DMS 273 (cell line): ENCODE measurements at regions not wholly inside any gene's neighbourhood (a gene's known extent, or its start where the extent isn't known, plus 50 kb on each side); places are given as distances from the start of the nearest gene placed in this dataset.
"Not testable (repeated sequence)": the region's sequence is repeated elsewhere in the genome, so short reads cannot be mapped to it uniquely, and the experiment has no call there.

ENCODE experiments used
- DNase-seq: peaks from one replicate; lab custom pipeline; 2025; ENCODE audit not compliant: unreplicated experiment; lab: John Stamatoyannopoulos, UW

DNA sequence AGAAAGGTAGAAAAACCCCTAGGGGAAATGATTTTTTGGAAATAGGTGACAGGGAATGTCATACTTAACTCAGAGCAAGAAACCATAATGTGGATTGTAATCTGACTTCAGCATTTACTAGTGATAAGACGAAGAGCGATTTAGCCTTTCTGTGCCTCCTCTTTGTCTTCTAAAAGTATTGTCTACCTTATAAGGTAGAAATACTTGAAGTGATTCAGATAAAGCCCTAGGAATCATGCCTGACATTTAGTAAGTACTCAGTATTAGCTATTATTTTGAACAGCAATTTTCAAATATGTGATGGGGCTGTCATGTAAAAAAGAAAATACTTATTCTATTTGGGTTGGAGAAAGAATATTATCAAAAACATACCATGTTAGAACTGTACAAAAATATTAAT lies 525.9 kb upstream of the EYS start:
- no peak for DNase-seq

DNA sequence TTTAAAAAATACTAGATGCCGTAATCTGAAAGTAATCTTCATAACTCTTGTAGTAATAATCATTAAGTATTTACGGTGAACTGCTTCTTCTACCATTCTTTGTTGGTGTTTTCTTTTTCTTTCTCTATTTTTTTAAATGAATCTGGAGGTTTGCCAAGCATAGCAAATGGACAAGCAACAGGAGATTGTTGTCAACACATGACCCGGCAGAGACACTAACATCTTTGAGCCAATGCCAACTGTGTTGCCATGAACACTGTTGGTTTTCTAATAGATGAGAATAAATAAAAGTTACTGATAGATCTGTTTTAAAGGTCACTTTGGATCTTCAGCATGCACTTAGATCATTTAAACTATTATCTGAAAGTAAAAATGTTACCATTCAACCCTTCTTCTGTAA lies 523.6 kb upstream of the EYS start:
- DNase-seq: peak; percentile 18

- DNase-seq: peak; percentile 66
These were observed 519.1 kb upstream of the EYS start for GRCh38 chr6:66226109-66226508.

DNA sequence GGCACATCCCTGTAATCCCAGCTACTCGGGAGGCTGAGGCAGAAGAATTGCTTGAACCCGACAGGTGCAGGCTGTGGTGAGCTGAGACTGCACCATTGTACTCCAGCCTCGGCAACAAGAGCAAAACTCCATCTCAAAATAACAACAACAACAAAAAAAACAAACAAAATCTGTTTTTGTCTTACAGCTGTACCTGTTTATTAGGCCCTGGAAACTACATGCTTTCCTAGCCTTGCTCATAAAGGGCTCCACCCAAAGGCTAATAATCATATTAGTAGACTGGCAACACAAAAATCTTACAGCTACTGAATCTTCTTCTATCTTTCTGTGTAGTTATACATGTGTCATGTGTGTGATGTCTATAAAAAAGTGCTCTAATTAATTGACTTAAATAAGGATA lies 503.9 kb upstream of the EYS start:
- peak; percentile 48 for DNase-seq

- no peak for DNase-seq
These were observed 493.4 kb upstream of the EYS start for GRCh38 chr6:66200390-66200789.

DNA sequence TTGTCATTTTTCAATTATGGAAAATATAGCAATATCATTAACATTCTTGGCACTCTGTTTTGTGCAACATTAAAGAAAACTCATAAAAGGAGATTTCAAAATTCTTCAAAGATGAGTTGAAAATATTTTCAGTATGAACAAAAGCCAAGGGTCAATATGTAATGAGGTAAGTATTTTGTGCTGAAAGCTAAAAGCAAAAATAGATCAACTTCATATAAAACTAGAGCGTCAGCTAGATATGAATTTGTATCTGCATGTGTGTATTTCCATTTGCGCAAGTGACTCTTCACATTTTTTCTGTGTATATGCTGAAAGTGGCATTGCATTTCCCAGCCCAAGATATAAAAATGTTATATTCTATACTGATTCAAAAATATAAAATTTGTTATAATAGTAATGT lies 492.1 kb upstream of the EYS start:
- DNase-seq: no peak

DNA sequence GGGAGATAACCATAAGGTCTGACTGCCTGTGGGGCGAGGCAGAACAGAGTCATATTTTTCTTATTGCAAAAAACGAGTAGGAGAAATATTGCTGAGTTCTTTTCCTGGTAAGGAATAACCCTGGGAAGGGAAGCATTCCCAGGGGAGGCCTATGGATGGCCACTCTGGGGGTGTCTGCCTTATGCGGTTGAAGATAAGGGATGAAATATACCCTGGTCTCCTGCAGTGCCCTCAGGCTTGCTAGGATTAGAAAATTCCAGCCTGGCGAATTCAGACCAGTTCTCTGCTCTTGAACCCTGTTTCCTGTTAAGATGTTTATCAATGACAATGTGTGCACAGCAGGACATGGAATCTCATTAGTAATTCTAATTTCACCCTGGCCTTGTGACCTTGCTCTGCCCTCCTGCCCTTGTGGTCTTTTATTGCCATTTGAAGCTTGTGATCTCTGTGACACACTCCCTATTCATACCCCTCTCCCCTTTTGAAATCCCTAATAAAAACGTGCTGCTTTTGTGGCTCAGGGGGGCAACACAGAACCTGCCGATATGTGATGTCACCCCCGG lies 491.1 kb upstream of the EYS start:
- DNase-seq: peak; percentile 3

- no peak for DNase-seq
These were observed 483.8 kb upstream of the EYS start for GRCh38 chr6:66190858-66191257.

DNA sequence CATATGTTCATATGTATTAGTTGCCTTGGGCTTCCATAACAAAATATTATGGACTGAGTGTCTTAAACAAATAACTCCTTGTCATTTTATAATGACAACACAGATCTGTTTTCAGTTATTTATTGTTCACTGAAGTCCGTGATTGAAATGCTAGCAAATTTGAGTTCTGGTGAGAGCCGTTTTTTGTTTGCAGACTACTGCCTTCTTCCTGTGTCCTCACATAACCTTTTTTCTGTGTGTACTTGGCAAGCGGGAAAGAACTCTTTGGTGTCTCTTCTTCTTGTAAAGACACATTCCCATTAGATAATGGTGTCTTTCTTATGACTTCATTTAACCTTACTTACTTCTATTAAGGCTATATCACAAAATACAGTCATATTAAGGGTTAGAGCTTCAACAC lies 482.9 kb upstream of the EYS start:
- no peak for DNase-seq

DNA sequence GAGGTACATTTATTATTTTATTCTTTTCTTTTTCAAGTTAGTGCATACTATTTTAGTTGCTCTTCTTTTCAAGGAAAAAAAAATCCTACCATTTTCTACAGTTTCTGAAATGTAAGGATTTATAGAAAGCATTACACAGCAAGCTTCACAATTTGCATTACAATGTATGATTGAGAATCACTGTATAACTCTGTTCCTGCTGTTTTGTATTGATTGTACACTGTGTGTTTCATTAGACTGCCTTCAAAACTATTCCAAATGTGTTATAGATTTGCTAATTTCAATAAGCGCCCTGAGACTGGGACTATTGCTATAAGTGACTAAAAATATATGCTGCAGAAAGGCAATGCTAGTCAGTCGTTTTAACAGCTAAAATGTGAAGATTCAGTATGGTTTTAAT lies 479.7 kb upstream of the EYS start:
- no peak for DNase-seq

DNA sequence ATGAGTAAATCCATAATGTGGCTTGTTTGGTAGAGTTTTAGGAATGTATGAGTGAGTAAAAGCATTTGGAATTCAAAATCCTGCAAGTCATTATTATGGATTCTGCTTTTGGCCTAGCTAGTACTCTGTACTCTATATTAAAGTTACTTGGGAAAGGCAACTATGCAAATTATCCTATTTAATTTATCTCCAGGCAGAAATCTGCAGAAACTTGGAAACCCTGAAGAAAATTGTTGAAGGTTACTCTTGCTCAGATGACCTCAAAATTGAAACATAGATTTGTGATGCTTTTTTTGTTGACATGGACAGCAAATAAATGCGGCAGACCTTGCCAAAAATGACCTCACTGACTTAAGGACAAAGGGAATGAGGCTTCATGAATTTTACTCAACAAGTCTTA lies 477.1 kb upstream of the EYS start:
- no peak for DNase-seq

DNA sequence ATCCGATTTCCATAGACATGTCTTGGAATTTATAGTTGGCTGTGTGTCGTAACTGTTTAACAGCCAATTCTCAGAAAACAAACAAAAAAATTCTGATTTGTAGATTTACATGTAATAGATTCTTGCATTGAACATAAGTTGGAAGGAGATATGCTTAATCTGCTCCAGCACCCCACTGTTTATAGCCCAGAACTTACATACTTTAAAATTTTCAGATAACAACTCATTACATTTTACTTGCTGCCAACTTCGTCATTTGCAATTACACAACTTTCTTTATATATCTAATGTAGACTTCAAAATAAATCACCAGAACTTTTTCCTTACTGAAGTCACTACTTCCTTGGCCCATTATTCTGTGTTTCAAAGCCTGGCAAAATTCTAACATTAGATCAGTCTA lies 472.3 kb upstream of the EYS start:
- no peak for DNase-seq

GRCh38 chr6:66173587-66173986 lies 466.6 kb upstream of the EYS start:
- no peak for DNase-seq

- not testable (repeated sequence) for DNase-seq
These were observed 459.7 kb upstream of the EYS start for GRCh38 chr6:66166713-66167112.

DNA sequence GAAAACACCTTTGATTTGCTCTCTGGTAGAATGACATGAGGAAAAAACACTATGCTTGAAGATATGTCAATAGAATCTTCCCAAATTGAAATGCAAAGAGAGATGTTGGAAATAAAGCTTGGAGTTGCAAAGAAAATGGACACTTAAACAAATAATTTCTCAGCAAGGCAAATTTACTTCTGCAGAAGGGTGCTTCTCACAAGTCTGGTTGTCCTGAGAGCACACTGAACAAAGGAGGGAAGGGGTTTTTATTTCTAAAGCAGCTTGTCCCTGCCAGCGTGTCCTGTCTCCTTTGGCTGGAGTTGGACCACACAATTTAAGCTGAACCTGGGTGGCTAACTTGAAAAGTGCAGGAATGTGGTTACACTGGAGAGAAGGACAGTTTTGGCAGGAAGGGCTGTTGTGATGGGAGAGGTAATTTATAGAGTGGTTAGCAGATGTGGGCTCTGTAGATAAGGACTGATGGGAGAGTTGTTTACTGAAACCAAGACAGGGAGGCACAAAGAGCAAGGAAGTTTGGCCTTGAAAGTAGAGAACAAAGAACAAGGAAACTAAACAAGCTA lies 454.6 kb upstream of the EYS start:
- peak; percentile 3 for DNase-seq

GRCh38 chr6:66159937-66160336 lies 452.9 kb upstream of the EYS start:
- DNase-seq: no peak

- DNase-seq: no peak
These were observed 446.2 kb upstream of the EYS start for GRCh38 chr6:66153247-66153646.

DNA sequence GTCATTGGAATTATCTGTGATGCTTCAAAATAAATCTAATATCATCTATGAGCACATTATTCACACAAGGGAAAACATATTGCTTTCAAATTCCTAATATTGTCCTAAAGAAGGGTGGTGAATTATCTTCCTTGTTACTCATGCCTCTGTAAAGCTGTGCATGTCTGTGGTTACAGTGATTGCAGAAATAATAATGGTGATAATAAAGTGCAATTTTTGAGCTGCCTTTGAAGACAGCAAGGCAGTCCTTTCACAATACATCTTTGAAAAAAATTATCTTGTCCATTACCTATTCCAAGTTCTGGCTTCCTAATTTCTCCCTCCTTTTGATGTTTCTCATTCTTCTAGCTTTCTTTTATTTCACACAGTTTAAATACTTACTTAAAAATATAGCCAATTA lies 442.1 kb upstream of the EYS start:
- DNase-seq: no peak

GRCh38 chr6:66145867-66146266 lies 438.8 kb upstream of the EYS start:
- no peak for DNase-seq

DNA sequence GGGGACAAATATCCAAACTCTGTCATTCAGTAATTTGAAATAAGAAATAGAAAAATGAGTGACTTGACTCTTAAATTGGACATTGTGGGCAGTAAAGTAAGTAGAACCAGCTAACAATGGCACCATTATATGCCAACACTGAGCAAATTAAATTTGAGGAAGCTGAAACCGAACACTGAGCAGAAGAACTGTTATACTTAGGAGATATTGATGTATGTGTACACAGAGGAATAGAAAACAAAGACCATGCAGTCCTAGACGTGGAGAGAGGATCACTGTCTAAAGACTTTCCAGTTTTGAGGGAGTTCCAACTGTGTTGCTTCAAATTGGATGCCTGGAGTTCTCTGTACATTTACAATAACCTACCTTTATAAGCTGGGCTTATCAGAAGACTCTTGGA lies 427.0 kb upstream of the EYS start:
- no peak for DNase-seq

DNA sequence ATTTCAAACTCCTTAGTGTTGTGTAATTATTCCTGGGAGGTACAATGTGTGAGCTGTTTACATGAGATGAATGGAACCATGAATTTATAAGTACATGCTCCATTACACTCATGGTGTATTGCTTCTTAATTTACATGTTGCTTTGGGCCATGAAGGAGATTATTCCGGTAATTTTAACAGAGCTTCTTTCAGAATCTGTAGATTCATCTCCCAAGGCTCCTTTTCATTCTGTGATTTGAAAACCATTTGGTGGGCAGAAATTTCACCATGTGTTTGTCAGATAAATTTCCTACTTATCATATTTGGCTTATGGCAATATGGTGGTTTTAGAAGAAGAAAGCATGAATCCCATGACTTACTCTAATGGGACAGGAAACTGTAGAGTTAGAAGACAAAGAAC lies 421.6 kb upstream of the EYS start:
- DNase-seq: no peak

DNA sequence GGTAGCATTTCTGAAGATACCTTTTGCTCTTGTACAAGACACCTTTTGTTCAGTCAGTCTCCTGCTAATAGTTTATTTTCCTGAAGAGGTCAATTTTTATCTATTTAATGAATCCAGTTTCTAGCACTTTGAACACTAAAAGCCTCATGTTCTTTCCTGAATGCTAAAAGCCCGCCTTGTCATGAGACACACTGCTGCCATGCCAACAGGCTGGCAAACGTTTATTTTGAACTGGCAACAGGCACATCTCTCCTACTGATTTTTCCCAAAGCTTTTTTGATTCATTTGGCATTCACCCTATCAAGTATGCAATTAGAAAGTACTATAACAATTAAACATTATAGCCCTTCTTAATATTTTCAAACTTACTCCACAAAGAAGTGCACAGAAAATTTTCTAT lies 421.2 kb upstream of the EYS start:
- DNase-seq: peak; percentile 9

GRCh38 chr6:66127061-66127460 lies 420.0 kb upstream of the EYS start:
- no peak for DNase-seq

GRCh38 chr6:66126358-66126757 lies 419.3 kb upstream of the EYS start:
- DNase-seq: no peak
